GM12892 (cell line): ENCODE measurements at regions not wholly inside any gene's neighbourhood (a gene's known extent, or its start where the extent isn't known, plus 50 kb on each side); places are given as distances from the start of the nearest gene placed in this dataset.

Source experiments
- DNase-seq: peaks from one replicate; pipeline ENCODE4 v3.0.0; 2011; ENCODE audit not compliant: insufficient read length
- FAIRE-seq: peaks from 2 replicates; lab custom pipeline; 2011; peaks lifted over from hg19 to GRCh38; lab: Jason Lieb, UNC
- POLR2A ChIP-seq: IDR thresholded peaks from 2 replicates; pipeline ENCODE4 v1.6.1; 2011; ENCODE audit warnings: low read depth, low read length, control low read depth
- POLR2AphosphoS5 ChIP-seq: IDR thresholded peaks from 2 replicates; pipeline ENCODE4 v1.6.1; 2011; ENCODE audit warnings: low read depth, low read length, control low read depth
- TAF1 ChIP-seq: IDR thresholded peaks from 2 replicates; pipeline ENCODE4 v1.6.1; 2011; ENCODE audit warnings: low read depth, mild to moderate bottlenecking, control low read depth, low read length, borderline replicate concordance

GRCh38 chr3:61505197-61505596 lies 56.2 kb upstream of the PTPRG start:
- no peak for TF ChIP-seq TAF1
- no peak for TF ChIP-seq POLR2A
- TF ChIP-seq POLR2AphosphoS5, result no peak
- DNase-seq, result no peak
- FAIRE-seq, result no peak

DNA sequence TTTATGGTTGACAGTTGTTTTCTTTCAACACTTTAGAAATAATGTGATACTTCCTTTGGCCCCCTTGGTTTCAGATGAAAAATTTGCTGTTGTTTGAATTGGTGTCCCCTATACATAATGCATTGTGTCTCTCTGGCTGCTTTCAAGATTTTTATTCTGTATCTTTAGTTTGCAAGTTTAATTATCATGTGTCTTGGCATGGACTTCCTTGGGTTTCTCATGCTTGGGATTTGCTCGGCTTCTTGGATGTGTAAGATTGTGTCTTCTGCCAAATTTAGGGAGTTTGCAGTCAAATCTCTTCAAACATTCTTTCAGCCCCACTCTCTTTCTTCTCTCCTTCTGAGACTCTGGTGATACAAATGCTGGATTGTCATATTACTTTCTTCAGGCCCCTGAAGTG lies 53.4 kb upstream of the PTPRG start:
- FAIRE-seq (no peak), DNase-seq (no peak)
- TF ChIP-seq POLR2A, result no peak
- TF ChIP-seq TAF1, result no peak
- TF ChIP-seq POLR2AphosphoS5, result no peak
